Ishikawa (cell line): ENCODE measurements at regions not wholly inside any gene's neighbourhood (a gene's known extent, or its start where the extent isn't known, plus 50 kb on each side); places are given as distances from the start of the nearest gene placed in this dataset.

ENCODE experiments used
- CEBPB ChIP-seq: IDR thresholded peaks from 2 replicates; pipeline ENCODE4 v1.6.1; 2012
- CREB1 ChIP-seq: IDR thresholded peaks from 2 replicates; pipeline ENCODE4 v1.6.1; 2012; ENCODE audit warnings: low read depth
- EGR1 ChIP-seq: IDR thresholded peaks from 2 replicates; pipeline ENCODE4 v1.6.1; 2012
- EP300 ChIP-seq: IDR thresholded peaks from 2 replicates; pipeline ENCODE4 v1.6.1; 2012; ENCODE audit warnings: borderline replicate concordance
- FOXM1 ChIP-seq: IDR thresholded peaks from 2 replicates; pipeline ENCODE4 v1.6.1; 2012; ENCODE audit warnings: low read depth, borderline replicate concordance
- MAX ChIP-seq: IDR thresholded peaks from 2 replicates; pipeline ENCODE4 v1.6.1; 2012
- NFIC ChIP-seq: IDR thresholded peaks from 2 replicates; pipeline ENCODE4 v1.6.1; 2012
- RAD21 ChIP-seq: IDR thresholded peaks from 2 replicates; pipeline ENCODE4 v1.6.1; 2012; ENCODE audit warnings: low read depth
- REST ChIP-seq: IDR thresholded peaks from 2 replicates; pipeline ENCODE4 v1.6.1; 2012; ENCODE audit warnings: low read depth, mild to moderate bottlenecking
- TAF1 ChIP-seq: IDR thresholded peaks from 2 replicates; pipeline ENCODE4 v1.6.1; 2012; ENCODE audit warnings: low read depth, mild to moderate bottlenecking
- TCF12 ChIP-seq: IDR thresholded peaks from 2 replicates; pipeline ENCODE4 v1.6.1; 2012; ENCODE audit warnings: low read depth
- TEAD4 ChIP-seq: IDR thresholded peaks from 2 replicates; pipeline ENCODE4 v1.6.1; 2012
- USF1 ChIP-seq: IDR thresholded peaks from 2 replicates; pipeline ENCODE4 v1.6.1; 2012
- YY1 ChIP-seq: IDR thresholded peaks from 2 replicates; pipeline ENCODE4 v1.6.1; 2012; ENCODE audit warnings: low read depth
- ZBTB7A ChIP-seq: IDR thresholded peaks from 2 replicates; pipeline ENCODE4 v1.6.1; 2012; ENCODE audit warnings: low read depth

GRCh38 chr12:93201990-93202389 lies 175.7 kb upstream of the NUDT4 start:
- TF ChIP-seq REST, result no peak
- no peak for TF ChIP-seq TEAD4
- TF ChIP-seq EP300, result no peak
- no peak for TF ChIP-seq FOXM1
- no peak for TF ChIP-seq USF1
- TF ChIP-seq EGR1, result no peak
- no peak for TF ChIP-seq RAD21
- TF ChIP-seq YY1, result no peak
- TF ChIP-seq MAX, result no peak
- TF ChIP-seq CEBPB, result no peak
- TF ChIP-seq ZBTB7A, result no peak
- TF ChIP-seq NFIC, result no peak

- no peak for TF ChIP-seq FOXM1
- TF ChIP-seq NFIC, result no peak
- TF ChIP-seq REST, result no peak
- no peak for TF ChIP-seq CEBPB
- TF ChIP-seq USF1, result no peak
- no peak for TF ChIP-seq TCF12
- TF ChIP-seq TEAD4, result no peak
- no peak for TF ChIP-seq MAX
- no peak for TF ChIP-seq YY1
- no peak for TF ChIP-seq CREB1
- TF ChIP-seq EGR1, result no peak
These were observed 175.0 kb upstream of the NUDT4 start for GRCh38 chr12:93202688-93203087.

- TF ChIP-seq EP300 (no peak), CEBPB (no peak), RAD21 (no peak), FOXM1 (no peak), NFIC (no peak), YY1 (no peak), TCF12 (no peak), CREB1 (no peak), REST (no peak), ZBTB7A (no peak), USF1 (no peak), TEAD4 (no peak), TAF1 (no peak), EGR1 (no peak), MAX (no peak)
These were observed 174.4 kb upstream of the NUDT4 start for GRCh38 chr12:93203361-93203760.

GRCh38 chr12:93204896-93205295 lies 172.8 kb upstream of the NUDT4 start:
- TF ChIP-seq EGR1 (no peak), USF1 (no peak), CREB1 (no peak), TAF1 (no peak), EP300 (no peak), TEAD4 (no peak), RAD21 (no peak), NFIC (no peak), ZBTB7A (no peak), YY1 (no peak), FOXM1 (no peak), TCF12 (no peak)
